HG03060 (cell line): ENCODE measurements at regions not wholly inside any gene's neighbourhood (a gene's known extent, or its start where the extent isn't known, plus 50 kb on each side); places are given as distances from the start of the nearest gene placed in this dataset.

Experiments used
- ATAC-seq: cut with Tn5 transposase; IDR thresholded peaks from one replicate; pipeline ENCODE4 v1.9.1; 2021; ENCODE audit warnings: low read depth, moderate number of reproducible peaks; ENCODE audit not compliant: unreplicated experiment

DNA sequence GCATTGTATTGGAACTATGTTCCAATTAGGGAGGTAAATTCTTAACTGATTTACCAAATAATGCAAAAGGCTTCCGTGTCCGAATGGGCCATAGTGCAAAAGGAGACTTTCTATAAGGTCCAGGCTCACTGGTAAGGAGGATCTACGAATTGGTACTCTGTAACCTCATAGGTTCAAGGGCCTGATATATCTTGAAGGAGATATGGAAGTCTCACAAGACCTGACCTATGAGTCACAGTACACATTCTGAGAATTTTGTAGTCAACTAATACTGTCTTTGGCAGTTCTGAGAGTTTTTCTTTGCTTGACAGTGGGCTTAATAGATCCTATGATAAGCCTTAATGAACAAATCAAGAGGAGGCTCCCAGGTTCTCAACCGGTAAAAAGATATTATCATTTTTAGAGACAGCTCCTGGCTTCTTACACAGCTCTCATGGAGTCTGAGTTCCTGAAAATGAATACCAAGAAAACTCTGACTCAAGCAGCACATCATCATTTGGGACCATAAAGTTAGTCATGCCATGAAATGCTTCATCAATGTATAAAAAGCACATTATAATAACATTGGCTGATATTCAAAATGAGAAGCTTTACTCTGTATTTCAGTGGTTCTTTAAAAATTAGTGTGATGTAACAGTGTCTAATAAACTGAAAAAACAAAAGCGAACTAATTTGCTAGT, 1275.2 kb upstream of the CRIM1 start:
- no peak for ATAC-seq

- no peak for ATAC-seq
Observed at GRCh38 chr2:35067420-35067819, 1288.2 kb upstream of the CRIM1 start.

DNA sequence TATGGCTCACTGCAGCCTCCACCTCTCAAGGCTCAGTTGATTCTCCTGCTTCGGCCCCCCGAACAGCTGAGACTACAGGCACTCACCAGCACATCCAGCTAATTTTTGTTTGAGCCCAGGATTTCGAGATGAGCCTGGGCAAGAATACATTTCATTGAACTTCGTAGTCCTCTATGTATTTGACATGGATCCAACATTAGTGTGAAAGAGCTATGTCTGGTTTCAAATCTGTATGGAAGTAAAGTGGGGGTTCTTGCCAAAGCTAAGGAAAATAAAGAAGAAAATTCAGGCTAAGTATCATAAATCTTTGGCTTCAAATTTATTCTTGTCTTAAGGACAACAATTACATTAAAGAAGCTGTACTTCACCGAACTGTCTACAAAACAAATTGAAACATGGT, 1291.7 kb upstream of the CRIM1 start:
- ATAC-seq = no peak

GRCh38 chr2:35035883-35036282, 1319.7 kb upstream of the CRIM1 start:
- ATAC-seq = no peak

GRCh38 chr2:35033748-35034147, 1321.8 kb upstream of the CRIM1 start:
- ATAC-seq = no peak

DNA sequence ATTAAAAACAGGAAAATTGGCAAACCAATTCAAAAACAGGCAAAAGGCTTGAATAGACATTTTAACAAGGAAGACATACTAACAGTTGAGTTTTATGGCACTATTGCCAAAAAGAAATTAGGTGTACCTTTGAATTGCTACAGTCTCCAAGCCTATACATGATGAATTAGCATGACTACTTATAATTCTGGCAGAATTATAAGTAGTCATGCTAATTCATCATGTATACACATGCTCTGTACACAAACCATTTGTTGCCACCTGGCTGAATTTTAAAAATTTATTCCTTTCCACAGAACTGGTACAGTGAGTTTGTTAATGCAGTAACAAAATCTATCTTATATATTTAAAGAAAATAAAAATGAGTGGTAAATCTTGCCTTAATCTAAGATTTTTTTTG, 1332.0 kb upstream of the CRIM1 start:
- ATAC-seq = no peak

GRCh38 chr2:35000453-35000852, 1355.1 kb upstream of the CRIM1 start:
- no peak for ATAC-seq

GRCh38 chr2:34998741-34999140, 1356.8 kb upstream of the CRIM1 start:
- no peak for ATAC-seq

GRCh38 chr2:34997779-34998178, 1357.8 kb upstream of the CRIM1 start:
- no peak for ATAC-seq

- no peak for ATAC-seq
Observed at GRCh38 chr2:34995196-34995595, 1360.4 kb upstream of the CRIM1 start.

- no peak for ATAC-seq
Observed at GRCh38 chr2:34991508-34992274, 1363.9 kb upstream of the CRIM1 start.

- no peak for ATAC-seq
Observed at GRCh38 chr2:34985474-34985873, 1370.1 kb upstream of the CRIM1 start.

- no peak for ATAC-seq
Observed at GRCh38 chr2:34980689-34981088, 1374.9 kb upstream of the CRIM1 start.

- ATAC-seq = no peak
Observed at GRCh38 chr2:34979148-34979547, 1376.4 kb upstream of the CRIM1 start.

DNA sequence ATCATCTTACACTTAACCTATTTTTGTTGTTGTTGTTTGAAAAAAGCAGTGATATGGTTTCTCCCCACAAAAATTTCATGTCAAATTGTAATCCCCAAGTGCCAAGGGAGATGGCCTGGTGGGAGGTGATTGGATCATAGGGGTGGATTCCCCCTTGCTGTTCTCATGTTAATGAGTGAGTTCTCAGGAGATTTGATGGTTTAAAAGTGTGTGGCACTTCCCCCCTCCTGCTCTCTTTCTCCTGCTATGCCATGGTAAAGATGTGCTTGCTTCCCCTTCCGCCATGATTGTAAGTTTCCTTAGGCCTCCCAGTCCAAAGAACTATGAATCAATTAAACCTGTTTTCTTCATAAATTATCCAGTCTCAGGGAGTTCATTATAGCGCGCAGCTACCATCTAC, 1362.7 kb upstream of the FAM98A start:
- ATAC-seq = no peak

DNA sequence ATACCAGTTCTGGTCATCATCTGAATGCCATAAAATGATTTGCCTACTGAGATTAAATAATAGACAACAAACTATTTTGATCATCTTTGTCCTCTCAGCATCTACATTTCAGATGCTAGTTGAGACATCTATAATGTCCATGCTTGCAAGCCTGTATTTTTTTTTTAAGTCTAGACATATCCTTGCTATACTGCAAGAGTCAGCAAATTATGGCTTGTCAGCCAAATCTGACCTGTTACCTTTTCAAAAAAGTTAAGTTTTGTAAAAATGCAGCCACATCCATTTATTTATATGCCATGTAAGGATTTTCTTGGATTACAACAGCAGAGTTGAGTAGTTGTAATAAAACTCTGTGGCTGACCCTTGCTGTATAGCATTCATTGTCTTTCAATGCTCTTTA, 1355.7 kb upstream of the FAM98A start:
- ATAC-seq = no peak

DNA sequence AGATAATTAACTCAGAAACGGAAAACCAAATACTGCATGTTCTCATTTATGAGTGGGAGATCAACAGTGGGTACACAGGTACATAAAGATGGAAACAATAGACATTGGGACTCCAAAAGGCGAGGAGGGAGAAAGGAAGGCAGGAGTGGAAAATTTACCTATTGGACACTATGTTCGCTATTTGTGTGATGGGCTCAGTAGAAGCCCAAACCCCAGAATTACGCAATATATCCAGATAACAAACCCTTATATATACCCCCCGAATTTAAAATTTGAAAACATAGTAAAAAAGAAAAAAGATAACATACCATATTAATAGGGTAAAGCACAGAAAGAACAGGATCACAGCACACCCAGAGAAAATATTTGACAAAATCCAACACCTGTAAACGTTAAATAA, 1351.7 kb upstream of the FAM98A start:
- no peak for ATAC-seq

- ATAC-seq = no peak
Observed at GRCh38 chr2:34949316-34949715, 1350.2 kb upstream of the FAM98A start.

DNA sequence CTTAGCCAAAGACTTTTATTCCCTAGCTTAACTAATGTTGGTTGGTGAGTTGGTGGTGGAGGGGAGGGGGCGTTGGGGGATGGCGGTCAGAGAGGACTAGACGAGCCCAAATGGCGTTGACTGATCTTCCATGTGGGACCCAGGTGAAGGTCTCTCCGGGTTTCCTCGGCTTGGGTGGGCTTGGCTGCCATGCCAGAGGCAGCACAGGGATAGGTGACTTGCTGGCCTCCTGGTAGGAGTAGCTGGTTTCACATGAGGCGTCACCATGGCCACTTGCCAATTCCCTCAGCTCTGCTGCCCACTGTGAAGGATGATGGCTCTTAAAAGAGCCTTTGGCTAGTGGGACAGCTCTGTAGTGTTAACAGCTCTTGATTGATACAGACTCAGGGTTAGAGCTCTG, 1337.0 kb upstream of the FAM98A start:
- ATAC-seq = no peak

DNA sequence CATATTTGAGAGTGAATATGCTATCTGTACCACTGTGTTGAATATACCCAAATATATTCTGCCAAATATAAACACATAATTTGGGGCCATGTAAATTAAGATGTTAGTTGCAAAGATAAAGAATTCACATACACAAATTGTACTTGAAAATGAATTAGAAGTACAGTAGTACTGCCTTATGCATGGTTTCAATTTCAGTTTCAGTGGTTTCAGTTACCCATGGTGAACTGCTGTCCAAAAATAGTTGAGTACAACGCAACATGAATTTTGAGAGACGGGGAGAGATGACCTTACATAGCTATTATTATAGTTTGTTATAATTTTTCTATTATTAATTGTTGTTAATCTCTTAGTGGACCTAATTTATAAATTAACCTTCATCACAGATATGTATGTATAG, 1313.0 kb upstream of the FAM98A start:
- ATAC-seq = peak; percentile 93

- no peak for ATAC-seq
Observed at GRCh38 chr2:34909992-34910705, 1311.0 kb upstream of the FAM98A start.

DNA sequence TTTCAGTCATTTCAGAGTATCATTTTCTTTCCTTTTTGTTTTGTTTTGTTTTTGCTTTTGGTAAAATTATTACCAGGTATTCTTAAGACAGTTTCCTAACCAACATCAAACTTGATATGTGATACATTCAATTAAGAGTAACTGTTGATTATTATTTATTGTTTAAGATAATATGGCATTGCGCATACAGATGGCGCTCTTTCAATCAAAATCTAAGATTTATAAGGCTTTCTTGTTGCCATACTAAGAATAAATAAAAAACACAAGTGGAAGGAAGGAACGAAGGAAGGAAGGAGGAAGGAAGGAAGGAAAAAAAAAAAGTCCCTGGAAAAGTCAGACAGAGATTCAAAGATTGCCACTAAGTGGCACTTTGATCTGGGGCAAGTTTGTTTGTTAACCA, 1308.7 kb upstream of the FAM98A start:
- no peak for ATAC-seq
